Suppressor macrophage treated with lipopolysaccharide for 4 hours (primary cell): ENCODE measurements at regions not wholly inside any gene's neighbourhood (a gene's known extent, or its start where the extent isn't known, plus 50 kb on each side); places are given as distances from the start of the nearest gene placed in this dataset.
"Not testable (repeated sequence)": the region's sequence is repeated elsewhere in the genome, so short reads cannot be mapped to it uniquely, and the experiment has no call there.

Experiments used
- DNase-seq: peaks from one replicate; pipeline ENCODE4 v3.0.0-alpha.2; 2020

DNA sequence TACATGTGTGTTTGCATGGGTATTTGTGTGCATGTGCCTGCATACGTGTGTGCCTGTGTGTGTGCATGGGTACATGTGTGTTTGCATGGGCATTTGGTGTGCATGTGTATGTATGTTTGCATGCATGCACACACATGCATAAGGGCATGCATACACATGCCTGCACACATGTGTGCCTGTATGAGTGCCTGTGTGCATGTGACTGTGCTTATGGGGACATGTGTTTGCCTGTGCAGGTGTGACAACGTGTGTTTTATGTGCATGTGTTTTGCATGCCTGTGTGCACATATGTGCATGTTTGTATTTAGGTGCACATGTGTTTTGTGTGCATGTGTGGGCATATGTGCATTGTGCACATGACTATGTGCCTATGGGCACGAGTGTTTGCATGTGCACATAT, 165.7 kb downstream of the ERMARD start:
- no peak for DNase-seq

DNA sequence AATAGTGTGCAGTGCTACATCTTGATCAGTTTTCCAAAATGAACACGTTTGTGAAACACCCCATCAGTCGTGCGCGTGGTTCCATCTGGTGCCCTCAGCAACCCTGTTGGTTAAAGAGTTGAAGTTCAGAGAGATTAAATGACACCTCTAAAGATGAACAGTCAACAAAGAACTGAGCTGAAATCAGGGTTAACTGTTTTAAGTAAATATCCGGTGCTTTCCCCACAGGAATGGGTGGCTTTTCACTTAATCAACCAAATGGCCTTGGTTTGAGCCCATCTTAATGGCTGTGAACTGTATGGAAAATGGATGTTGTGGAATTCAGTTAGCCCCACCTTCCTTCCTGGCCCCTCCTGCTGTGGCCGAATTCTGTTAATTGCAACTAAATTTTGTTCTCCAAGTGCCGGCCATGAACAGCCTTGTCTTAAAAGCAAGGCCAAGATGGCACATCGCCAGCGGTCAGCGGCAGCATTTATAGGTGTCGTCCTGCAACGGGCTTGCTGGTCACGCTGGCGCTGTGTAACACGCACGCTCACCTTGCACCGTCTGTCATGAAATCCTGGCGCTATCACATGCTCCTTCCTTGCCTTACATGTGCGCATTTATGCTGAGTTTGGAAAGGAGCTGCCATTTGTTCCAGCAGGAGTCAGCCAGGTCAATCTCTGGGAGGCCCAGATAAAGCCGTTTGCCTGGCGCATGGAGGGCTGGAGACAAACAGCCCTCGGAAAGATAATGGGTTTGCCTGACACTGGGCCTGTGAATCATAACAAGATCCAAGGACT, 164.5 kb downstream of the ERMARD start:
- DNase-seq = no peak

DNA sequence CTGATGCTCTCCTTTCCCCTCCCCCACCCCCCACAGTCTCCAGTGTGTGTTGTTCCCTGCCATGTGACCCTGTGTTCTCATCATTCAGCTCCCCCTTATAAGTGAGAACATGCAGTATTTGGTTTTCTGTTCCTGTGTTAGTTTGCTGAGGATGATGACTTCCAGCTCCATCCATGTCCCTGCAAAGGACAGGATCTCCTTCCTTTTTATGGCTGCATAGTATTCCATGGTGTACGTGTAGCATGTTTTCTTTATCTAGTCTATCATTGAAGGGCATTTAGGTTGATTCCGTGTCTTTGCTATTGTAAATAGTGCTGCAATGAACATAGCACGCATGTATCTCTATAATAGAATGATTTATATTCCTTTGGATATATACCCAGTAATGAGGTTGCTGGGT, 162.3 kb downstream of the ERMARD start:
- DNase-seq = not testable (repeated sequence)

DNA sequence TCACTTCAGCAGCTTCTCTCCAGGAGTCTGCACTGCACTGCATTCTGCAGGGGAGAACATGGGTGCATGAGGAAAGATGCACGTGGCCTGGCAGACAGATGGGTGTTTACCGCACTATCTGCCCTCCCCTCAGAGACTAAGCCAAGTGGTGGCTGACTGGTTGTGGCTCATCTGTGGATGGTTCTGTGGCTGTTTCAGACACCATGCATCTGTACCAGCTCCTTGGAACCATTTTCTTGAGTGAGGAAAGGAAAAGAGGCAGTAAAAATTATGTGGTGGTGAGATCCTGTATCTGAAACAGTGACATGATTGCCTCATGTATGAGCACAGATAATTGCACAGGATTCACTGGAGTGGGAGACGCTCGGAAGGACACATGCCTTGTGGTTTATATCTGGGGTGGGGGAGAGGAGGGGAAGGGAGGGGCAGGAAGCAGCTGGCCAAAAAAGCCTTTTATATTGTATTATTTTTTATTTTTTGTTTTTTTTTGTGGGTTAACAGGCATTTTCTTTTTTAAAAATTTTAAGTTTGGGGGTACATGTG, 161.7 kb downstream of the ERMARD start:
- DNase-seq = peak; percentile 8

DNA sequence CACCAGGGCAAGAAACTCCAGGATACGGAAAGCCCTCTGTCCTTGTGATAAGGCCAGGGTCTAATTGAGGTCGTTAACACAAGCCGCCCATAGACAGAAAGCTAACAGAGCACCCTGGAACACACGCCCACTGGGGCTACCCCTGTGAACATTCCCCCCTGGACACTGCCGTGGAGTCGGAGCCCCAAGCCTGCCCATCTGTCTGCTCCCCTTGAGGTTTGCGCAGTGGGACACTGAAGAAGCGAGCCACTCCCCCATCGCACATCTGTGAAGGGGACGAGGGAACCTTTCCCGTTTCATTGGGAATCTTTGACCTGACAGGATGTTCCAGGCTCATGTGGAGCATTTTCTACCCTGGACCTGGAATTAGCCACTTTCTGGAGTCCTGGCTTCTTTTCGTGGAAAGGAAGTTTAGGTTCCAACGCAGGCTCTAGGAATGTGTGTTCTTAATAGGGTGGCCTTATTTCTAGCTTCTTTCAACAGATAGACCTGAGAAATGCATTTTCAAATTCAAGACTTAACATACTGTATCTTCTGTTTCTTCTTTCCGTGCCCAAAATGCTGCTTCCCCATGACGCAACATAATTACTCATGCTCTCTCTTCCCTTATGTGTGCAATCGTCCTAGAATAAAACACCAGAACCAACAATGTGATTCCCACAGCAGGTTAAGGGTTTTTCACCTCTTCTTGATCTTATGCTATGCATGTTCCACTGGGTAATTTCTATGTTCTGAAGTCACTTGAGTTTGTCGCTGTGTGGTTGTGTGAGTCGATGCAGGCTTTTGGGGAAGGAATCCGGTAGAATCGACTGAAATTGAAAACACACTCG, 161.1 kb downstream of the ERMARD start:
- peak; percentile 66 for DNase-seq

DNA sequence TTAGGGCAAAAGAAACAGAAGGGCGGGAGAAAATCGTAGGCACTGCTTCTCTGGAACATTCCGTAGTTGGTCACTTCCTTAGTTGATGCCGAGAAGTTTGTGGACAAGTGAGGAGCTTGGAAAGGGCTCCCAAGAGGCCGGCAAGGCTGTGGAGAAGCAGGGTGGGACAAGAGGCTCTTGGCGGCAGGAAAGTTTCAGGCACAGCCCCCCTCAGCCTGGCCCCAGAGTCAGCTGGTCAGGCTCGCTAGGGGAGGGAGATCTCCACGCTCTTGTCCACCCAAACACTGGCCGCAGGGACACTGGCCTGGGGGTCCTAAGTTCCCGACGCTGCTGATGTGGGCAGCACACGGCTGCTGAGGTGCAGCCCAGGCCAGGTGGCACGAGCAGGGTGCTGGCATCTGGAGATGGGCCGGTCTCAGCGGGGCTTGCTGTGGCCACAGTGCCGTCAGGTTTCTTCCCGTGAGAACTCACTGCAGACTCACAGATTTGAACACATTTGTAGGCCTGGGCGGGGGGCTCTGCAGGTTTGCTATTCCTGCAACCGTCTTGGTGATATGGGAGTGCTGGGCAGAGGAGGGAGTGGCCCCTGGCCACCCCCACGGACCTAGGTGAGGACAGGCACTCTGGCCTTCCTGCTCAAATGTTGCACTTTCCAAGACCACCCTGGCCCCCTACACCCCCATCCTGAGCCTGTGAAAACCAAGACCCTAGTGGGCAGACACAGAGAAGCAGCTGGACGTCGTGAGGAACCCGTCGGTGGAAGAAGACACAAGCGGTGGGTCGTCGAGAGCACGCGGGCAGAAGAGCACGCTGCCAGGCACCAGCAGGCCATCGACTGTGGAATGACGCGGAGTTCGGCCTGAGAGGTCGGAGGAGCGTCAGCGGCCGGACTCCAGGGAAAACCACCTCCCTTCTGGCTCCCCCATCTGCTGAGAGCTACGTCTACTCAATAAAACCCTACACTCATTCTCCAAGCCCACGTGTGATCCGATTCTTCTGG, 160.1 kb downstream of the ERMARD start:
- DNase-seq = no peak

DNA sequence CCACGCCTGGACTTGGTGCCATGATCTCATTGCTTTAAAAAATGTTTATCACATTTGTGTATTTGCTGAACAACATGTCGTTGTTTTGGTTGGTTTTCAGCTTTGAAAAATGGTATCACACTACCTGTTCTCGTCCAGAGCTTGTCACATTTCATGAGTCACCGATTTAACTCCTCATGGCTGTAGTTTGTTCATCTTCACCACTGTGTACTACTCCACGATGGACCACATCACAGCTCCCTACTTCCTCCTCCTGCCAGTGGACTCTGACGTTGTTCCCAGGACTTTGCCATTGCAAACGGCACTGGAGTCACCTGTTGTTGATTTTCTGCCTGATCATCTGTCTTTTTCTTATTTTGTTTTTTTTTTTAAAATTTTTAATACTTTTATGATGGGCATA, 157.7 kb downstream of the ERMARD start:
- no peak for DNase-seq

- no peak for DNase-seq
Measured at GRCh38 chr6:169908403-169908933, 157.0 kb downstream of the ERMARD start.

- no peak for DNase-seq
Measured at GRCh38 chr6:169907419-169908115, 156.1 kb downstream of the ERMARD start.

- DNase-seq = no peak
Measured at GRCh38 chr6:169906688-169907418, 155.4 kb downstream of the ERMARD start.

- no peak for DNase-seq
Measured at GRCh38 chr6:169906004-169906687, 154.7 kb downstream of the ERMARD start.

DNA sequence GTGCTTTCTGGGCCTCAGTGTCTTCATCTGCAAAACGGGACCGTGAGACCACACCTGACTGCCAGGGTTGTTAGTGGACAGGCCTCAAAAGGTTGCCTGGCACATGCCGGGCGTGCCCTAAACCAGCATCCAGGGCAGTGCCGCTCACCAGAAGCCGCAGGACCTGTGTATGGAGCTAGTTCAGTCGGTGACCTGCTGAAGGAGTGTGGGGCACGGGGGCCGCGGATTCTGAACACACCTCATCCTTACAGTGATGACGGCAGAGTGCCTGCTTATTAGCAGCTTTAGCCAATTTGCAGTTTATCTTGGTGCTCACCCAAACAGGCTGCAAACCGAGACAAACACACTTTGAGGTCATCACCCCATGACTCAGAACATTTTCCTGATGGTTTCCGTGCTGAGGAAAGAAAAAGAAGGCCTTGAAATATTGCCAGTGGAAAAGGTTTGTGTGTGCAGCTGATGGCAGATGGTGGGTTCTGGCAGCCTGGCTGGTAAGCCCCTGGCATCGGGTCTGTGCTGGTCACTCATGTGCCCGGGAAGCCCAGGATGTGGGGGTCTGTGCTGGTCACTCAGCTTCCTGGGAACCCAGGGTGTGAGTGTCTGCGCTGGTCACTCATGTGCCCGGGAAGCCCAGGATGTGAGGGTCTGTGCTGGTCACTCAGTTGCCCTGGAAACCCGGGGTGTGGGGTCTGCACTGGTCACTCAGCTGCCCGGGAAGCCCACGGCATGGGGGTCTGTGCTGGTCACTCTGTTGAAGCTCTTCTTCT, 153.8 kb downstream of the ERMARD start:
- no peak for DNase-seq

DNA sequence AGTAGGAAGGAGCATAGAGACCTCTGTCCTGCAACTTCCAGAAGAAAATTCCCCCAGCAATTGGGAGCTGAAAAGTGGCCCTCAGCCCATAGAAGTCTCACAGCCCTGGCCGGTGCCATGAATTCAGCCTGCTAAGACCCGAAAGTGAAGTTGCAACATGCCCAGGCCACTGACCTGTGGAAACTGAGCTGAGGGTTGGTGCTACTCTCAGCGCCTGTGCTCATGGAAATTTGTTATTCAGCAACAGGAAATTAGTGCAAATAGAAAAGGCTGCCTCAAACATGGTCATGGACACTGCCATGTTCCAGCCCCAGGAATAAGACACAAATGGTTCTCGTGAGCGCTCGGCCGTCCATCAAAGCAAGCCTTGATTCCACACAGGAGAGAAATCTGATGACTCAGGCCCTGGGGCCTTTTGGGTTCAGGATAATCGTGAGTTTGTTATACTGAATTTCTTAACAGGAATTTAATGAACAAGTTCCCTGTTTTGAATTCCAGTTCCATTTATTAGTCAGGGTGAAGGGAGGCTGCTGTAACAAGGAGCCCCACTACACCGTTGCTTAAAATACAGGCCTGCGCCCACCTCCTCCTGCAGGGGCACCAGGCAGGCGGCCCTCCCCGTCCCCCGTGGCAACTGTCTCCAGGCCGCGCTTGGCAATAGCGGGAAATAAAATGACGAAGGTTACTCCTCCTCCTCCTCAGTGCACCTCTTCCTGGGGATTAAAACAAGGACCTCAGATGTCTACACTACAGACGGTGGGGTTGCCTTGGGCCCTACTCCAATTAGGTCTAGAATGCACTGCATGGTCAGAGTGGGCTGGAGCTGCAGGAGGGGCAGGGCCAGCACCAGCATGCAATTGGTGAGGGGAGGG, 152.9 kb downstream of the ERMARD start:
- DNase-seq = no peak

DNA sequence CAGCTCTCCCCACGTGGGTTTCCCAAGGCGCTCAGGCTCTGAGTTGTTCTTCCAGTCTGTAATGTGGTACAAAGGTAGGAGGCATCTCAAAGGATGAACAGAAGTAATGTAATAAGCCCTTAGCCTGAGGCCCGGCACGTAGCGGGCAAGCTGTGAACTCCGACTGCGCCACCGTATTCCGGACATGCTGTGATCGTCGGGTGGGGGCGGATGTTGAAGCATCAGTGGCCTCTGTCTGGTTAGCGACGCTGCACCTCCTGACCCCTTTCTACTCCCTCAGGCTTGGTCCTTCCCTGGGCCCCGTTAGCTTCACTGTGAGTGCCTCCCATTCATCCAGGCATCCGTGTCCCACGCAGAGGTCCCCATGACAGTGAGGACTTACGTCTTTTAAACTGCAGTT, 151.7 kb downstream of the ERMARD start:
- DNase-seq = no peak

DNA sequence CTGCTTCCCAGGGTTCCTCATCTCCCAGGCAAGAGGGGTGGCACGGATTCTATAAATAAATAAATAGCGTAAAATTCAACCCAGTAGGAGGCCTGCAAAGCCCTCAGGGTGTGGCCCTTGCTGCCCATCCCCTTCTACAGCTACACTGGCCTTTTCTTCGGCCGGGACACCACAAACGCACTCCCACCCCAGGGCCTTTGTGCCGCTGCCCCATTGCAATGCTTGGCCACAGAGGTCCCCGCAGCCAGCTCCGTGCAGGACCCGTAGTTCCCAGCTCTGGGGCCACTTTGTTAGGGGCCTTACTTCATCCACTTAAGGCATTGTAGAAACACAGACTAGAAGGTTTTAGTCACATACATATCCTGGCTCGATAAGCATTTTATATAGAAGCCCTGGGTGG, 151.2 kb downstream of the ERMARD start:
- DNase-seq = no peak

DNA sequence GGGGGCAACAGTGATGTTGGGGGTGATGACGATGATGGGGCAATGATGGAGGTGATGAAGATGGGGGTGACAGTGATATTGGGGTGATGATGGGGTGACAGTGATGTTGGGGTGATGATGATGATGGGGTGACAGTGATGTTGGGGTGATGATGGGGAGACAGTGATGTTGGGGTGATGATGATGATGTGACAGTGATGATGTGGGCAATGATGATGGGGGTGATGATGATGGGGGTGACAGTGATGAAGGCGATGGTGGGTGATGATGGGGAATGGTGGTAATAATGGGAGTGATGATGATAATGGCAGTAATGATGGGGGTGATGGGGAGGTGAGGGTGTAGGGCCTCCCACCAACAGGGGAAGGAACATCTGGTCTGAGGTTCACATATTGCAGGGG, 150.6 kb downstream of the ERMARD start:
- no peak for DNase-seq

- no peak for DNase-seq
Measured at GRCh38 chr6:169899481-169900145, 148.2 kb downstream of the ERMARD start.
